ENCODE measurements at regions not wholly inside any gene's neighbourhood (a gene's known extent, or its start where the extent isn't known, plus 50 kb on each side); places are given as distances from the start of the nearest gene placed in this dataset.
"Not testable (repeated sequence)": the region's sequence is repeated elsewhere in the genome, so short reads cannot be mapped to it uniquely, and the experiment has no call there.

DNA sequence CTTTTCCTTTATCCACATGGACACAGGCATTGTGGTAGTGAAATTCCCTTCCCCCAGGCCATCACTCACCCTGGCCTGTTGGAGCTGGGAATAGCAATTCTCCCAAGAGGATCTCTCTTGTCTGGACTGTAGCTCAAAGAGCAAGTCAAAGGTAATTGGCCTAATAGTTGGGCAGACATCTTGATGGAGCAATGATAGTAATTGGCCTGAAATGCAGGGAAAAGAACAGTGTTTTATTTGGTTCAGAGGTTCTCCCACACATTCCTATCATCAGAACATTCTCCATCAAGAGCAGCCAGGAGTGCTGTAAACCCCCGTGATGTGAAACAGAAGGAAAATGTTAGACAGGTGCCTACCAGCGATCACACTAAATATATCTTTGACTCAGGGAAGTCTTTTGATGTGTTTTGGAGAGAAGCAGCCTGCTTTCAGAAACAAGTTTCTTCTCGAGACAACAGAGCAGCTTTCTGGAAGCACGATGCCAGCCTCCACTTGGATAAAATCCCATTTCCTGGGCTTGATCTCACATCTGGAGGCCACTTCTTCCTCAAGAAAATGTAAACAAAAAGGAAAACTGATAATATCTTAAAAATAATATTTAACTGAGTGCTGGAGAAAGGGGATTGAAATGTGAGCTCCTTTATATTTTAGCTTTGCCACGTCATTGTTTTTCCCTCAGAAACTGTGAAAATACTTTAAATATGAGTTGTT is 198.1 kb upstream of the WWC1 start:
- no peak for DNase-seq (ENCODE audit: low spot score)

DNA sequence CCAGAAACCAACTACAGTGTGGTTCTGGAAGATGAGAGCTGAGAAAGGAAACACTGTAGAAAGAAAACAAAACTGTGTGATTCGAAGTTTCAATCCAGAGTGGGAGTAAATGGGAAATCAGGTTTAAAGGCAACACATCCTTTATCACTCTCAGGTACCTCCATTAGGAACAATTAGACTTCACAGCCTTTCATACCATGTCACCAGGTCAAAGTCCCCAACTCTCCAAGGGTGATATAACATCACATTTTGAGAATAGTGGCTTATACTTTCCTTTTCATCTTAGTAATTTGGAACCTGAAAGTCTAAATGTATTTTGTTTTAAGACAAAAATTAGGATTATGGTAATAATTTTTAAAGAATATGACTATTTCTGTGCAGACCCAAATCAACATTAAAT is 194.9 kb upstream of the WWC1 start:
- DNase-seq (ENCODE audit: low spot score), result no peak

DNA sequence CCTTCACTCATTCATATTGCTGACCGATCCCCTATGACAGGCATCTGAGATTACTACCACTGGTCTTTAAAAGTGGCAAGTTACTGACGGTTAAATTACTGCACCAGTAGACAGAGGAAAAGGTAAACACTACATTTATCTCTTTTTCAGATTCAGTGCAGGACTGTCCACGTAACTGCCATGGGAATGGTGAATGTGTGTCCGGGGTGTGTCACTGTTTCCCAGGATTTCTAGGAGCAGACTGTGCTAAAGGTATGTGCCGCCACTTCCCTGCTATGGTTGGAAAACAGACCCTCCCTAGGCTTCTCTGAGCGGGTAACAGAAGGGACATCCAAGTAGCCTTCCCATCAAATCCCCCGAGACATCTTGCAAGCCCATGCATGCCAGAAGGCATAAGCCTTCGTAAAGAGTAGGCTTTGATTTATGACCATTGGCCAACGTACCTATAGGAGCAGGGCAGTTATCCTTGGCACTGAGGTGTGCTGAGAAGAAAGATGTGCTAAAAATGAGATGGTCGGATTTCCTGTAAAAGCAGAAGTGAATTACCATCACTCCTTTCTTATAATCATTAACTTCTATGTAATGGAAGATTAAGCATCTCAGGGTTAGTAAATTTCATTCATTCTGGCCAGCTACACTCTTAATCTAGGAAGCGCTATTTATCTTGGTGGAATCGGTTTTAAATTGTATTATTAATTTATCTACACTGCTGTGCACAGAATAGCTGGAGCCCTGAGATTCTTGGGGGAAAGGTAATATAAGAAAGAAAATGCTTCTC is 193.4 kb upstream of the WWC1 start:
- DNase-seq (ENCODE audit: low spot score), result peak; percentile 15

DNA sequence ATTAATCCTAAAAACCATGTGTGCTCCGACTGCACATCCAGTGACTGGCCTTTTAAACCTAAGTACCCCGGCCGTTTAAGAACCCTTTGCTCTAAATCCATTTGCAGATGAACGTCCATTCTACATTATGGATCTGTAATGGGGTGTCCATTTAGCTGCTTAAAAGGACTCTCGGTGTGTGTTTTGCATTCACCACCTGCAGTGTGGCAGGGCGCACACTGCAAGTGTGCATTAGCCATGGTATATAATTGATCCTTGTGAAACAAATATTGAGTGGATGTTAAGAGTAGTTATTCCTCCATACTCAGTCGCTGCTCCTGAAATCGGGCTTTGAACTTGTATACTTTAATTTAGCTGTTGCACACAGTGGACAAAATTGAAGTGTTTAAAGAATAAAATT is 190.1 kb upstream of the WWC1 start:
- no peak for DNase-seq (ENCODE audit: low spot score)

DNA sequence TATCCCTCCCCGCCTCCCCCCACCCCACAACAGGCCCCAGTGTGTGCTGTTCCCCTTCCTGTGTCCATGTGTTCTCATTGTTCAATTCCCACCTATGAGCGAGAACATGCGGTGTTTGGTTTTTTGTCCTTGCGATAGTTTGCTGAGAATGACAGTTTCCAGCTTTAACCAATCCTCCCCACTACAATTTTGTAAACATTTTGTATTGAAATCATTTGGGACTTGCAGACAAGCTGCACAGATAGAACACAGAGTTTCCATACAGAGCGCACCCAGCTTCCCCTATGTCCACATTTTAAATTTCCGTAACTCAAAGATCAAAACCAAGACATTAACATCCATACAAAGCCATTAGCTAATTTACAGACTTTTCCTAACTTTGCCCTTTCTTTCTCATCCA is 188.4 kb upstream of the WWC1 start:
- not testable (repeated sequence) for DNase-seq (ENCODE audit: low spot score)

DNA sequence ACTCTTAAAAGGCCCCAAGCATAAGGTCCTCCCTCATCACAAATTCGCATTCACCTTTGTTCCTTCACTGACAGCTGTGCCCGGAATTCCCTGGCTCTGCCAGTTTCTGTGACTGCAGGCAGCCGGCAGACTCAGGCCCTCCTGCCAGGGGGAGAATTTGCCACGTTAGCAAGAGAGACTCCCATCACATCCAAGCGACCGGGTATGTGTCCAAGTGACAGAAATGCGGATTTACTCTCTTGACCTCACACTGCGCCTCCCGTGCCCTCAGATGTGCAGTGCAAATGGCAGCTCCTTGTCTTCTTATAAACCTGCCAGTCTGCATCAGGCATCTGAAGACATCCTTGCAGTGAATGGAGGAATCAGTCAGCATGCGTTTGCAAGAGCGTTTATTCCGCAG is 187.1 kb upstream of the WWC1 start:
- no peak for DNase-seq (ENCODE audit: low spot score)

DNA sequence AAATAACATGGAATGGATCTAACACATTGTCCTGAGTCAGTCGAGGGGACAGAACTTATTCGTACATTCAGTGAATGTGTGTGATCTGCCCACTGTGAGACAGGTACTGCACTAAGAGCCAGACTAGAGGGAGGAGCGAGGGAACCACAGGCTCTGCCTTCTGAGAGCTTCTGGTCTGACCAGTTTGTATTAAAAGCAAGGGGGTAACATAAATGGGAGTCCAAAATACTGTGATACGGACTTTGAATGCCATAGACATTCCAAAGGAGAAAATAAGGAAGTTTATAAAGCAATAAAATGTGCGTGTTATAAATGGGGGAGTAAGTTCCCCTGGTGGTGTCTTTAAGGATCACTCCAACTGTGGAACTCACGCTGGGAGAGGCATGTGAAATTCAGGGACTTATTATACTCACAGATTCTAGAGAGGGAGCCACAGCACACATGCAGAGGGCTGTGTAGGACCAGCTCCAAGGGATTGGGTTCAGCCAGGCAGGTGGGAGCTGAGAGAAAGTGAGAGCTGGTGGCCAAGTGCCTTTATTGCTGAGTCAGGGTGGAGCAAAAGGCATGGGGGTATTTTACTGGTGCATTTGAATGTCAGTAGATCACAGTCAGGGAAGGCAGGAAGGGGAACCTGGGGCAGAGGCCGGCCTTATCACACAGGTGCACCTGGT is 186.5 kb upstream of the WWC1 start:
- peak; percentile 43 for DNase-seq (ENCODE audit: low spot score)

DNA sequence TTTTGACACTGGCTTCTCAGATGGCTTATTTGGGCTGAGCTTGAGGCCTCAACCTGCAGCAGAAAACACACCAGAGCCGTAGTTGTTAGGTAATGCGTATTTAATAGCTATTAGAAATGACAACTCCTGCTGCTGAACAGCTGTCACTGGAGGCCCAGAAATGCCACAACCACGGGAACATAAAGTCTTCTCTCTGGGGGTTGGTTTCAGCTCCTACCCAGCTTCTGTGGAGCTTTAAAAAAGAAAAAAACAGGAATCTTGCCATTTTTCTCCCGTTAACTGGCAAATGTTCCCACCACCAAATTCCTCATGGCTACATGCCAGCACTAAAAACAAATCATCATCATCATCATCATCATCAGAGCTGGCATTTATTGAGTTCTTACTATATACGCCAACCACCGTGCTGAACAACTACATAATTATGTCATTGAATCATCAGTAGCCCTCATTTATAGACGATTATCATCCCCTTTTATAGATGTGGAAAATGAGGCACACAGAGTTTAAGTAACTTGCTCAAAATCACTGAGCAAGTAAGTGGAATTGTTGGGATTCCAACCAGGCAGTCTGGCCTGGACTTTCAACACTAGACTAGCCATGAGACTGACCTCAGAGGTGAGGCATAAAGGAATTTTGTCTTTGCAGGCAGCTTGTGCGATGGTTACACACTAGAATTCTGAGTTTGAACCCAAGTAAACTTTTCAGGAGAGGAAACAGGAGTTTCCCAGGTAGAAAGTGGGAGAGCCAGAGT is 185.3 kb upstream of the WWC1 start:
- DNase-seq (ENCODE audit: low spot score), result peak; percentile 47

DNA sequence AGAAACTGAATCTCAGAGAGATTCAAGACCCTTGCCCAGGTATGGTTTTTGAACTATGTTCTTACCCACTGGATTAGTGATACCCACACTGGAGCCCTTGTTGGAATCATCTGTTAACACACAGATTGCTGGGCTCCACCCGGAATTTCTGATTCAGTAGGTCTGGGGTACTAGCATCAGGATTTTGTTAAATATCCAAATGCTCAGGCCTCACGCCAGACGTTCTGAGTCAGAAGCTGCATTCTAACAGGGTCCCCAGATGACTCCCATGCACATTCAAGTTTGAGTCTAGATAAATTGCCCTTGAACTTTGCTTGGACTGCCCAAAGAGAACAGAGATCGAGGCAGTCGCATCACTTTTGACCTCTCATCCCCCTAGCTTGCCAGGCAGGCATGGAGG is 182.0 kb upstream of the WWC1 start:
- DNase-seq (ENCODE audit: low spot score), result no peak

DNA sequence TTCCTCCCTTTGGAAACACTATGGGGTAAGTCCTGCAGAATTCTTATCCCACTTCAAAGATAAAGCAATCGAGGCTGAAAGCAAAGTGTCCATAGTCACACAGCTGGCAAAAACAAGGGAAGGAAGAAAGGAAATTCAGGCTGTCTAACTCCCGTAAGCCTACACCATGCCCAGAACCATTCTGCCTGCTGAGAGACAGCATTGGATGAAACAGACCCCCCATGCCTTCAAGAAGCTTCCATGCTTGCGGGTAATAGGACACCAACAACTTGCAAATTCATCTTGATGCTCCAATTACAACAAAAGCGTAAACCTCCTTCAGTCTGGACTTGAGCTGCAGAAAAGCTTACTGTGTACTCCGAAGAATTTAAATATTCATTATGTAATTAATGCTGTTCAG is 181.1 kb upstream of the WWC1 start:
- DNase-seq (ENCODE audit: low spot score), result no peak

DNA sequence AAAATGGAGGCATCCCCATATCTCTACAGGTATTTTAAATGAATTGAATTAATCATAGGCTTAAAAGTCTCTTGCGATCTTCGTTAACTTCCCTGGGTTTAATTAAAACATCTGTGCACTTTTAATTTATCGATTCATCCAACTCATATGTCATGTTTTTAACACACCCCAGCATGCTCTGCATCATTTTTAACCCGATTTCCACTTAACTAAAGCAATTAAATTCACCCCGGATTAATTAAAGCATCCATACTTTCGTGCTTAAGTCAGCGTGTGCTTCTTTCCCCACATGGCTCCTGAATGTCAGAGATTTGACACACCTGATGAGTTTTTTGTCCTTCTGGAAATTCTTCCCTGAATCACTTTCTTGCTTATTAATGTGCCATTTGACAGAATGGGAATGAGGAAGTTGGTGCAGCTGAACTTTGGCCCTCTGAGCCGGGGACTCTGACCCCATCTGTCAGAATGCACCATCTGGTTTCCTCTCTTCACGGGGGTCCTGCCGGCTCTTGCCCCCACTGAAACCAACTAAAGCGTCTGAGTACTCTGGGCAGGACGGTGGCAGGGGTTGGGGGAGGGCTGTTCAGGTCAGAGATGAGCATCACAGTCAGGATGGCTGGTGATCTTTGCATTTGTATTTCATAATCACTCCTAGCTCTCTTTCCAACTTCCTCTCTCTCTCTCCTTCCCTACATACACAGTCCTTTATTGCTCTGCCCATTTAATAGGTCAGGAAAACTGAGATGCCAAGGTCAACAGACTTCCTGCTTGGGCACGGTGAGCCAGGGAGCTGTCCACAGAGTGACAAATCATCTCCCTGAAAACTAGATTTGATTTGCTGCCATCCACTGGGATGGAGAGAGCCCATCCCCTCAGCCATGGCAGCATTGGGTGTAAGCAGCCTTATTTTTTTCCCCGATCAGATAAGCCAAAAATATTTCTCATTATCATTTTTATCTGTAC is 180.3 kb upstream of the WWC1 start:
- no peak for DNase-seq (ENCODE audit: low spot score)

DNA sequence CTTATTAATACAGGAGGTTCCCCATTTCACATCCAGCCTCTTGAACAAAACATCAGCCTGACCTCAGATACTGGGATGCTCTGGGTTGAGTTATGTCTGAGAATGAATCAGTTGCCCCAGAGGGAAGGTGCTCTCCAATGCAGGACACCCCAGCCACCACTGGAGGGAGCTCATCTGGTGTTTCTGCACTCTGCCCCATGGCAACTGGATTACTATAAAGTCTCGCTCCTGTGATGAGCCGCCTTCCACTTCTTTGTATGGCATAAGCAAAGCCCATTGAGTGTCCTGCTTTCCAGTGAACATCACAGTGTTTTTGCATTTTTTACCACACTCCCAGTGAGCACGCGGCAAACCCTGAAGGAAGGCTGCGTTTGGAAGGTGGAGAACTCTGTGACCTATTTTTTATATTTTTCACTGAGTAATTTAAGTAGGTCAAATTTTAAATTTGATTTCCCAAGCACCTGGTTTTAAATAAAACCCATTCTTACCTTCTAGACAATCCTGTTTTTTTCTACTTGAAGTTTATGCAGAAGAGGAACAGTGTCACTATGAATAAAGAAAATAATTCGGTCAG is 176.9 kb upstream of the WWC1 start:
- DNase-seq (ENCODE audit: low spot score), result peak; percentile 49

DNA sequence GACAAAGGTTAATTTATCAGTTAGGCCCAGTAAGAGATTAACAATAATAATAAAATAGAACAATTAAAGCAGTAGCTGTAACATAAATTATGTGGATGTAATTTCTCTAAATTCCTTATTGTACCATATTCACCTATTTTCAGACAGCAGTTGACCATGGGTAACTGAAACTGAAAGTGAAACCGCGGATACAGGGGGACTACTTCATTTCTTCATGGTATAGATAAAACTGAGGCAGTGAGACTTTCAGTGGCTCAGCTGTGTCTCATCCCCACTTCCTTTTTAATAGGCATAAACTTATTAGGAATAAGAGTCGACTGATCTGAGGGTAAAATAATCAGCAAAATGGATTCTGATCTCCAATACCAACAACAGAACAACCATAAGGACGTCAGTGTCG is 174.0 kb upstream of the WWC1 start:
- DNase-seq (ENCODE audit: low spot score), result no peak

DNA sequence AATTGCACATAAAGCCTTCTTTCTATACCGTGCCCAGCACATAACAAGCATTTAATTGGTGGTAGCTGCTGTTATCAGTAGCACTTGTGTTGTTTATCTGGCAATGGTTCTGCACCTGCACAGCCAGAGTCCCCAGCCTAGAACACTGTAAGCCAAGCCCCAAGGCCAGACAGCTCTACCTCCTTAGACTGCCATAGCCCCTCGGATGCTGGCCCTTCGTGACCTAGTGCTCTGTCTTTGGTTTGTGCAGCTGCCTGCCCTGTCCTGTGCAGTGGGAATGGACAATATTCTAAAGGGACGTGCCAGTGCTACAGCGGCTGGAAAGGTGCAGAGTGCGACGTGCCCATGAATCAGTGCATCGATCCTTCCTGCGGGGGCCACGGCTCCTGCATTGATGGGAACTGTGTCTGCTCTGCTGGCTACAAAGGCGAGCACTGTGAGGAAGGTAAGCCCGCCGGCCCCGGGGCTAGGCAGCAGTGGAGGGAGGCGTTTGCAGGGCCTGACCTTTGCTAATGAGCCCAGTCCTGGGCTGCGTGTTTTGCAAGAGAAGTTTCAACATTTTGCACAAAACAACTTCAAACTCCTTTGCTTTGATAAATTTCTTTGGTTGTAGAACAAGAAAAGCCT is 173.3 kb upstream of the WWC1 start:
- no peak for DNase-seq (ENCODE audit: low spot score)

DNA sequence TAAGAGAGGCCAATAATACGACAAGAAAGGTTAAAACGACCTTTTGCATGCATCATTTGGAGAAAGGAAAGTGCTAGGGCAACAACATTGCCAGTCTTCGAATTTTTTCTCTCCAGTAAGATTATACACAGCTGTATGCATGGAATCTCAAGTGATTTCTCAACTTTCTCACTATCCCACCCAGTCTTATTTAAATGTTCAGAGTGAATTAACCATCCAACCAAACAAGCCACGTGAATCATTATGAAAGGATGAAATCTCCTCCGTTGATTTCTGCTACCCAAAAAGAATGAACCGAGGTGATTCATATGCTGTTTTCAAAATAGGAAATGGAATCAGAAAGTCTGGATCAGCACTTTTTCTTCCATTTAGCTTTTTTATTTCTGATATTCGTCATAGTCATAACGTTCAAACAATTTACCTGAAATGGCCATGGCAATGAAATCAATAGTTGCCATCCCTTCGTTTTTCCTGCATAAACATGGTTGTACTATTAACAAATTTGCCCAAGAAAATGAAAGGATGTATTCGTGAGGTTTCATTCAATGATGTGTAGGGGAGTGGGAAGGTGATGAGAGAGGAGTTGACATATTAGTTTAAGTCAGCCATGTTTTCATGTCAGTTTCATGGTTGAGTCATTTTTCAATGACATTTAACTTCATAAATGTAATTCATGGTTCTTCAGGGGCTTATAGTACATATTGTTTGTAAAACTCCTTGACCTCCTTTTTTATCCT is 170.9 kb upstream of the WWC1 start:
- DNase-seq (ENCODE audit: low spot score), result no peak

DNA sequence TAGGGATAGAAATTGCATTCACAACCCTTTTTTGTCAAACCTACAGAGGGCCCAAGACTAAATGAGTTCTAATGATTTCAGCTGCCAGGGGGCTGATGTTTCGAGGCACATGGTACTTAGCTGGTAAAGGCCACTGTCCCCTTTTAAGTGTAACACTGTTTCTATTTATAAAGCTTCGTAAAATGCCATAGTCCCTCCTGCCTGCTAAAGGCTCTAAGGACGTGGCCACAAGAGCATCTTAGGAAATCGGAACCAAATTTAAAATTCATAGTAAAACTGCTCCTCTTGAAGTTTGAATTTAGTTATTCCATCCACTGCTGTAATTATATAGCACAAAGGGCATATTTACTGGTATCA is 170.3 kb upstream of the WWC1 start:
- DNase-seq (ENCODE audit: low spot score), result no peak

DNA sequence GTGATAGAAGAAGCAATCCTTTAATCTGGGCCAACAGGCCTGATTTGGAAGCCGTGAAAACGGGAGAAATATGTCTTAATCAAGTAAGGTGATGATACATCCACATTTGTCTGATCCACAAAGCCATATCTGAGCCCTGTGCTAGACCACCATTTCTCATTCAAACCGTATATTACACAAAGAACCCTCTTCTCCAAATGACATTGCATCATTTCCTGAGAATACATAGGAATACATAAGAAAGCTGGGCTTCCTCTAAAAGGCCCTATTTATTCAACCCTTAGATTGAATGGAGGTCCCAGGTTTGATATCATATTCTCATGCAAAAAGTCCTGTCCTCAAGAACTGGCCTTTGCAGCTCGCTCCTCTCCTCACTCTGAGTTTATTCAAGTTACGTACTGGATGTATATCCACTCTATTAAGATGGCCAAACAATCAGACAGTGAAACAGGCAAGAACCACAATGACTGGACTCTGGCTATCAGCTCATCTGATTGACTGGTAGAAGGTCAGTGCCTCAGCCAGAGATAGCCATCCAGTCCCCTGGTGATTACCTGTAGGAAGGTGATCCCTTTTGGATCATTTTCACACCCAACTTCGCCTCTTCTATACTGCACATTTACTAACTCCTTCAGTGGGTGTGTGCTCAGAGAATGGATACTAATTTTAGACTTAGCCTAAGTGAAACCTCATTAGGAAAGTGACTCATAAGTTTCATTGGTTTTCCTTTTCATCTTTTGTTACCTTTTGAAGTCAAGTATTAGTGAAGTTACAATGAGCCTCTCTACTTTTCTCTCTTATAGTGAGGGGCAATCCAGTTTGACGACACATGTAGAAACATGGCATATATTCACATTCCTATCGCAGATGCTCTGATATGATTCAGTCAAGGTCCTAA is 167.6 kb upstream of the WWC1 start:
- no peak for DNase-seq (ENCODE audit: low spot score)

DNA sequence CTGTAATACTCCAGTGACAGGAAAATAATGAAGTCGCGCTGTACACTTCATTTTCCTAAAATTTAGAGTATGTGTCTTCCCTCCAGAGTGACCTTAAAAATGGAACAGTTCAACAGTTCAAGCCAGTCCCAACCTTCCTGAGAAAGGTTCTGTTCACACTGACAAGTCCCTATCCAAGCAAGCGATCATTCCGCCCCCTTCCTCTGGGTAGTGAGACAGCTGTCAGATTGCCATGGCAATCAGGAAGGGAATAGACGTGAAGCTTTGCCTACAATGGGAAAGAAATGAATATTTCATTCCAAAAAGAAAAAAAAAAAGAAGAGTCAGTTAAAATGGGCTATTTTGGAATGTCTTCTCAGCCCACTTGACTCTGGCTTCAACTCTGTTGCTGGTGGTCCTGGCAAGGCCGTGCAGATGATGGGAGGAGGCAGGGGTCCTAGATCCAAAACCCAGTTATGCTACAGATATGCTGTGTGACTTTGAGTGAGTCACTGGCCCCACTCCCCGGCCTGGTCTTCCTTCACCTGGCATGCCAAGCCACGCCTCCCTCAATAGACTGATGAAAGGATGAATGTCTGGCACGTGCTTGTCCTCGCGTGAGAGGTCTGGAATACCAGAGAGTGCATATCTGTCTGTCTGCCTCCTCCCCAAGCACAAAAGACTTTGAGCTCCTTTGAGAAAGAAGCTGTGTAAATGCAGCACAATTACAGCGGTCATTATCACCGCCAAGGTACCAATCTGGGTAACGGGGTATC is 165.8 kb upstream of the WWC1 start:
- no peak for DNase-seq (ENCODE audit: low spot score)
